HG02642 (cell line): ENCODE measurements at regions not wholly inside any gene's neighbourhood (a gene's known extent, or its start where the extent isn't known, plus 50 kb on each side); places are given as distances from the start of the nearest gene placed in this dataset.
"Not testable (repeated sequence)": the region's sequence is repeated elsewhere in the genome, so short reads cannot be mapped to it uniquely, and the experiment has no call there.

Source experiments
- ATAC-seq: cut with Tn5 transposase; IDR thresholded peaks from one replicate; pipeline ENCODE4 v1.9.1; 2021; ENCODE audit warnings: mild to moderate bottlenecking; ENCODE audit not compliant: unreplicated experiment, poor library complexity

DNA sequence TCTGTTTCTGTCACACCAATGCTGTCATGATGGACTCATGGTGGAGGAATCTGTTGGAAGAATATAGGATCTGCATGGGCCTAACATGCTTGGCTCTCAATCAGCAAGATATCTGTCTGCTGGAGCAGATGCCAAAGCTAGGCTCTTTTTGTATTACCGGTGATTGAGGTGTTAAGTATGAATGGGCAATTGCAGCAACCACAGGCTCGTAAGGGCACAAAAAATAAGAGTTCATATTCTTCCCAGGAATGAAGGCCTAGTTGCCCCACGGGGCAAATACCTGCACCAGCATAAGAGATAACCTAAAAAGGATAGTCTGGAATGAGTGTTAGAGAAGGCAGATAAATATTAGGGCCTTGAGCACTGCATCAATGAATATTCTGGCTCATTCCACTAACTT is 679.5 kb upstream of the COX7C start:
- ATAC-seq: no peak

GRCh38 chr5:85951707-85952210 is 666.0 kb upstream of the COX7C start:
- no peak for ATAC-seq

DNA sequence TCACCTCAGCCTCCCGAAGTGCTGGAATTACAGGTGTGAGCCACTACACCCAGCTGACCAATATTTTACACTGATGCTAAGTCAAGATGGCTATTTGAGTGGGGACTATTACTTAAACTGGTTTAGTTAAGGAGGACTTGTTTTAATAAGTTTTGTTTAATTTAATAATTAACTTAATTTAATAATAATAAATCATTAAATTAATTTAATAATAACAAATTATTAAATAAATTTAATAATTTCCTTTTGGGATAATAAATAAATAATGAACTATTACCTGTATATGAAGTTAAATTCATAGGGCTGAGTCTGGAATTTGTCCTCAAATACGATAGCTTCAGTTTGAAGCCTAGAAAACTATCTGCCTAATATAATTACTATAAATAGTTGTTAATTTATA is 665.1 kb upstream of the COX7C start:
- ATAC-seq: no peak

GRCh38 chr5:85967681-85968080 is 650.1 kb upstream of the COX7C start:
- ATAC-seq: no peak

GRCh38 chr5:85972539-85972938 is 645.2 kb upstream of the COX7C start:
- no peak for ATAC-seq

DNA sequence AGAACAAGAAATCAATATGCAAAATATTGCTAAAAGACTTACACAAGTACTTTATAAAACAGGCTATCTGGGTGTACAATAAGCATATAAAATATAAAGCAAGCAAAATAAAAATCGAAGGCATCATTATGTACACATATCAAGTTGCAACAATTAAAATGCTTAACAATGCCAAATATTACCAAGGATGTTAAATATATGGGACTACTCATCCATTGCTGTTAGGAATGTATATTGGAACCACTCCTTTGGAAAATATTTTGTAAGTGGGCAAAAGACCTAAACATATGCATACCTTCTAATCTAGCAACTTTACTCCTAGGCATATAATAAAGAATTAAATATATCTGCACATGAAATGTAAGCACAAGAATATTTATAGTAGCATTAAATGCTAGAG is 632.6 kb upstream of the COX7C start:
- ATAC-seq: no peak

GRCh38 chr5:85990998-85991397 is 626.7 kb upstream of the COX7C start:
- ATAC-seq: no peak

GRCh38 chr5:85994653-85995052 is 623.1 kb upstream of the COX7C start:
- not testable (repeated sequence) for ATAC-seq

GRCh38 chr5:85998656-85999055 is 619.1 kb upstream of the COX7C start:
- no peak for ATAC-seq

- no peak for ATAC-seq
Observed at GRCh38 chr5:86008293-86008692, 609.4 kb upstream of the COX7C start.

GRCh38 chr5:86008704-86009103 is 609.0 kb upstream of the COX7C start:
- ATAC-seq: no peak

DNA sequence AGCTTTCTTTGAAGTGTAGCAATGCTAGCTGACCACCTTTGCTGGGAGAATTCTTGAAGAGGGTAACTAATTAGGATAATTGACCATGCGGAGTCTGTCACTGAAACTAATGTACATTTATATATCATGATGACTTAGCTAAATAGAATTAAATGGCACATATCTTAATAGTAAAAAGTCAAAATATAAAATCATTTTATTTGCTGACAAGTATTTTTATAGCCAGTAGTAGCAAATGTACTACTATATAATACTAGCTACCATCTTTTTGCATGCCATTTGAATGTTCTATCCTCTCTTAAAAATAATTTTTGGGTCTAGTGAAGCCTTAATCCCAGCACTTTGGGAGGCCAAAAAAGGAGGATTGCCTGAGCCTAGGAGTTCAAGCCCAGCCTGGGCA is 605.8 kb upstream of the COX7C start:
- ATAC-seq: no peak

DNA sequence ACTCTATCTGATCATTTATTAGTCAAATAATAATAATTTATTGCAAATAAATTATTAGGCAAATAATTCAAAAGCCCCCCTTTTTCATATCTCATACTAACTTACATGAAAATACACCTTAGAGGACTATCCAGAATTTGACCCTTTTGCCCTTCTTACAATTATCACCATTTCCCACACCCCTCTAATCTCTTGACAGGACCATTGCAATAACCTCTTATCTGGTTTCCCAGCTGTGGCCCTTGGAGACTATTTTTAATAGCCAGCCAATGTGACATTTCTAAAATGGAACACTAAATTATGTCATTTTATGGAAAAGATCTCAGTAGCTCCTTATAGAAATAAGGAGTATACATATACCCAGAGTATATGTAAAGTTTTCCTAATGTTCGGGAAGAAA is 588.4 kb upstream of the COX7C start:
- ATAC-seq: no peak

DNA sequence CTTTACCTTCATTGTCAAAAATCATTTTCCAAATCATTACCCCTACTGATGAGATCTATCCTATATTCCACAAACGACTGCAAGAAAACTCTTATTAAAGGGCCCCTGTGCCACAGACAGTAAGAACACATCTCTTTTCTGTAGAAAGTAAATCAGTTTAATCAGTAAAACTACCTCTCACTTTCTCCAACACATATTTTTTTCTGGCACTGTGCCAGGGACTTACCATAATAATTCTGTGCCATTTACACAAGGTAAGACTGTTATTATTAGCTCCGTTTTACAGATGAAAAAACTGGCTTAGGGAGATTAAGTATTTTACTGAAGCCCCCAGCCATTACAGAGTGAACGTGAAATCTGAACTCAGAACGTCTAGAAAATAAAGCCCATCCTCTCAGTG is 587.0 kb upstream of the COX7C start:
- ATAC-seq: no peak

GRCh38 chr5:86038566-86038965 is 579.2 kb upstream of the COX7C start:
- ATAC-seq: no peak

DNA sequence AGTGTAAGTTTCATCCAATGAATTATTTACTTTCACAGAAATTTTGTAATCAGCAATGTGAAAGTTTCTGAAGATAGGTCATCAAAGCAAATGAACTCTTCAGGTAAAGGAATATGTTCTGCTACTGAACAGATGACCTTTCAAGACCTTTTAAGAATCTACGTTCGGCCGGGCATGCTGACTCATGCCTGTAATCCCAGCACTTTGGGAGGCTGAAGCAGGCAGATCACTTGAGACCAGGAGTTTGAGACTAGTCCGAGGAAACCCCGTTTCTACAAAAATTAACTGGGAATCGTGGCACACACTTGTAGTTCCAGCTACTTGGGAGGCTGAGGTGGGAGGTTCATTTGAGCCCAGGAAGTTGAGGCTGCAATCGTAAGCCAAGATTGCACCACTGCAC is 578.4 kb upstream of the COX7C start:
- no peak for ATAC-seq

- ATAC-seq: no peak
Observed at GRCh38 chr5:86070719-86071118, 547.0 kb upstream of the COX7C start.

- ATAC-seq: no peak
Observed at GRCh38 chr5:86074297-86074696, 543.4 kb upstream of the COX7C start.

- no peak for ATAC-seq
Observed at GRCh38 chr5:86075139-86075538, 542.6 kb upstream of the COX7C start.

GRCh38 chr5:86095092-86095491 is 522.6 kb upstream of the COX7C start:
- no peak for ATAC-seq

GRCh38 chr5:86101966-86102365 is 515.8 kb upstream of the COX7C start:
- ATAC-seq: no peak

GRCh38 chr5:86108825-86109224 is 508.9 kb upstream of the COX7C start:
- no peak for ATAC-seq

GRCh38 chr5:86112249-86112648 is 505.5 kb upstream of the COX7C start:
- ATAC-seq: no peak
